OCI-LY3 (cell line): ENCODE measurements at regions not wholly inside any gene's neighbourhood (a gene's known extent, or its start where the extent isn't known, plus 50 kb on each side); places are given as distances from the start of the nearest gene placed in this dataset.

Experiments used
- CTCF ChIP-seq: fragments of 200-600, 300-600 bp; sonication (generic); IDR thresholded peaks from 2 replicates; pipeline ENCODE4 v1.5.1; 2014; ENCODE audit warnings: antibody characterized with exemption, low read length, low read depth
- EZH2phosphoT487 ChIP-seq: fragments of 200-600 bp; shearing (Covaris generic); IDR thresholded peaks from 2 replicates; pipeline ENCODE4 v1.6.1; 2018; ENCODE audit warnings: antibody characterized with exemption, mixed run types, low read depth

GRCh38 chr6:79369026-79369425, 134.5 kb upstream of the HMGN3 start:
- TF ChIP-seq CTCF: no peak
- no peak for TF ChIP-seq EZH2phosphoT487
